ENCODE measurements at regions not wholly inside any gene's neighbourhood (a gene's known extent, or its start where the extent isn't known, plus 50 kb on each side); places are given as distances from the start of the nearest gene placed in this dataset.

GRCh38 chr10:128934492-128934891 lies 532.5 kb upstream of the MGMT start:
- Histone ChIP-seq H3K9me3 (replicated peaks; ENCODE audit: control insufficient read depth, insufficient read depth, low read length) (peaks cover 1% of the 10 kb centered on the region), H3K4me1 (ENCODE audit: control insufficient read depth, extremely low read depth, insufficient read depth, low read length) (no peaks in the 10 kb centered on the region), H3K36me3 (ENCODE audit: control insufficient read depth in 2 of 2, extremely low read depth in 1 of 2, insufficient read depth in 2 of 2, low read length in 2 of 2) (no peaks in the 10 kb centered on the region), H4K20me1 (replicated peaks; ENCODE audit: control insufficient read depth, extremely low read depth, insufficient read depth, low read length) (no peaks in the 10 kb centered on the region), H3K4me3 (replicated peaks in 1 of 3; ENCODE audit: insufficient read depth in 1 of 3, low read depth in 1 of 3, low read length in 3 of 3) (no peak overlapping the region), H3K27ac (ENCODE audit: insufficient read depth, low read depth, low read length) (no peak overlapping the region), H3K9me1 (replicated peaks; ENCODE audit: control insufficient read depth, extremely low read depth, insufficient read depth, low read length) (no peaks in the 10 kb centered on the region), H2AFZ (ENCODE audit: low read depth, low read length) (no peak overlapping the region), H3K79me2 (ENCODE audit: control insufficient read depth, insufficient read depth, low read length) (no peaks in the 10 kb centered on the region), H3K27me3 (ENCODE audit: control insufficient read depth in 2 of 2, insufficient read depth in 2 of 2, low read length in 2 of 2) (no peaks in the 10 kb centered on the region), H3K4me2 (ENCODE audit: insufficient read depth, low read length) (no peak overlapping the region), H3K9ac (replicated peaks; ENCODE audit: extremely low read depth, insufficient read depth, low read length) (no peak overlapping the region)
- BruUV-seq (replicated peaks) = no TSS peak
- ChIA-PET POLR2A (no interaction called here), CTCF (no interaction called here)
- TF ChIP-seq CTCF (IDR thresholded peaks at IDR 0.05; ENCODE audit: extremely low read depth in 1 of 2, insufficient read depth in 1 of 2, low read depth in 1 of 2, low read length in 2 of 2) (no peak), EZH2 (IDR thresholded peaks at IDR 0.05; ENCODE audit: borderline replicate concordance, low read depth, low read length, severe bottlenecking) (no peak), FOS (IDR thresholded peaks at IDR 0.05; ENCODE audit: borderline replicate concordance, insufficient read depth, low read length) (no peak), POLR2A (IDR thresholded peaks at IDR 0.05; ENCODE audit: low read depth, low read length) (no peak), GATA2 (IDR thresholded peaks at IDR 0.05; ENCODE audit: insufficient read depth, insufficient read length, low read depth, low read length) (no peak), JUN (IDR thresholded peaks at IDR 0.05; ENCODE audit: borderline replicate concordance, insufficient read depth, insufficient read length, low read depth) (no peak), POLR2AphosphoS5 (IDR thresholded peaks at IDR 0.05; ENCODE audit: insufficient read depth, low read depth, low read length) (no peak), MAX (IDR thresholded peaks at IDR 0.05; ENCODE audit: insufficient read depth, insufficient read length) (no peak), MYC (IDR thresholded peaks at IDR 0.05; ENCODE audit: low read depth, low read length) (no peak)
- no peak for FAIRE-seq
- dilution Hi-C loops (cut with MboI; ENCODE audit: extremely low pct_ligation_motif_present, low sequenced_read_pairs) (no loop called here), intact Hi-C loops (cut with micrococcal nuclease) (no loop called here)
- DNase-seq (ENCODE audit: low read depth, low spot score) = no peak
